Esophagus squamous epithelium (tissue), 4 donors: ENCODE measurements at regions not wholly inside any gene's neighbourhood (a gene's known extent, or its start where the extent isn't known, plus 50 kb on each side); places are given as distances from the start of the nearest gene placed in this dataset.

ENCODE experiments used
- CTCF ChIP-seq, 6 experiments: fragments of 450-650 bp in 4 of 6; fragments of 200-600 bp in 2 of 6; sonication (generic) in 2 of 6; IDR thresholded peaks; one replicate each; pipeline ENCODE4 v1.5.1; 2016 to 2019; ENCODE audit warnings: antibody characterized with exemption in 6 of 6, mild to moderate bottlenecking in 4 of 6, moderate library complexity in 4 of 6
- POLR2A ChIP-seq, 4 donors: fragments of 450-650 bp; IDR thresholded peaks; one replicate each; pipeline ENCODE4 v1.6.1; 2017; ENCODE audit warnings: antibody characterized with exemption in 4 of 4, mild to moderate bottlenecking in 4 of 4, moderate library complexity in 3 of 4

GRCh38 chr1:30378003-30378596 is 345.3 kb downstream of the MATN1 start:
- TF ChIP-seq CTCF (IDR thresholded peaks at IDR 0.05) (no peak), POLR2A (IDR thresholded peaks at IDR 0.05) (no peak)
